T-helper 1 cell (primary cell): ENCODE measurements at regions not wholly inside any gene's neighbourhood (a gene's known extent, or its start where the extent isn't known, plus 50 kb on each side); places are given as distances from the start of the nearest gene placed in this dataset.

Experiments
- DNase-seq, 5 donors: peaks; one replicate each; pipeline ENCODE4 v3.0.0-alpha.2; 2012 to 2020

GRCh38 chr6:121499666-121500065 lies 64.2 kb downstream of the GJA1 start:
- DNase-seq, result no peak

GRCh38 chr6:121503589-121503991 lies 68.1 kb downstream of the GJA1 start:
- DNase-seq, result no peak

- DNase-seq, result no peak
Measured at GRCh38 chr6:121504227-121504626, 68.8 kb downstream of the GJA1 start.

GRCh38 chr6:121505284-121505683 lies 69.8 kb downstream of the GJA1 start:
- no peak for DNase-seq

GRCh38 chr6:121506761-121507754 lies 71.6 kb downstream of the GJA1 start:
- DNase-seq, result no peak

GRCh38 chr6:121510568-121511177 lies 75.2 kb downstream of the GJA1 start:
- no peak for DNase-seq

GRCh38 chr6:121515630-121516265 lies 80.3 kb downstream of the GJA1 start:
- DNase-seq, result no peak

GRCh38 chr6:121516331-121516730 lies 80.9 kb downstream of the GJA1 start:
- no peak for DNase-seq

- no peak for DNase-seq
Measured at GRCh38 chr6:121520337-121521163, 85.1 kb downstream of the GJA1 start.

GRCh38 chr6:121521164-121521555 lies 85.7 kb downstream of the GJA1 start:
- DNase-seq, result no peak

GRCh38 chr6:121522265-121522664 lies 86.8 kb downstream of the GJA1 start:
- DNase-seq, result no peak

- DNase-seq, result no peak
Measured at GRCh38 chr6:121522771-121523386, 87.4 kb downstream of the GJA1 start.

- no peak for DNase-seq
Measured at GRCh38 chr6:121523628-121524027, 88.2 kb downstream of the GJA1 start.

- DNase-seq, result no peak
Measured at GRCh38 chr6:121526282-121526681, 90.8 kb downstream of the GJA1 start.

GRCh38 chr6:121531658-121532169 lies 96.3 kb downstream of the GJA1 start:
- DNase-seq, result no peak

GRCh38 chr6:121533321-121533841 lies 97.9 kb downstream of the GJA1 start:
- no peak for DNase-seq

- DNase-seq, result no peak
Measured at GRCh38 chr6:121535777-121536176, 100.3 kb downstream of the GJA1 start.

GRCh38 chr6:121536345-121536744 lies 100.9 kb downstream of the GJA1 start:
- DNase-seq, result no peak

GRCh38 chr6:121539439-121539838 lies 104.0 kb downstream of the GJA1 start:
- DNase-seq, result no peak

GRCh38 chr6:121540210-121540609 lies 104.8 kb downstream of the GJA1 start:
- no peak for DNase-seq

- no peak for DNase-seq
Measured at GRCh38 chr6:121544691-121545090, 109.2 kb downstream of the GJA1 start.

GRCh38 chr6:121548131-121548530 lies 112.7 kb downstream of the GJA1 start:
- DNase-seq, result no peak
